RPMI8226 (cell line): ENCODE measurements at regions not wholly inside any gene's neighbourhood (a gene's known extent, or its start where the extent isn't known, plus 50 kb on each side); places are given as distances from the start of the nearest gene placed in this dataset.

Experiments
- DNase-seq: peaks from one replicate; pipeline ENCODE4 v3.0.0-alpha.2; 2015

DNA sequence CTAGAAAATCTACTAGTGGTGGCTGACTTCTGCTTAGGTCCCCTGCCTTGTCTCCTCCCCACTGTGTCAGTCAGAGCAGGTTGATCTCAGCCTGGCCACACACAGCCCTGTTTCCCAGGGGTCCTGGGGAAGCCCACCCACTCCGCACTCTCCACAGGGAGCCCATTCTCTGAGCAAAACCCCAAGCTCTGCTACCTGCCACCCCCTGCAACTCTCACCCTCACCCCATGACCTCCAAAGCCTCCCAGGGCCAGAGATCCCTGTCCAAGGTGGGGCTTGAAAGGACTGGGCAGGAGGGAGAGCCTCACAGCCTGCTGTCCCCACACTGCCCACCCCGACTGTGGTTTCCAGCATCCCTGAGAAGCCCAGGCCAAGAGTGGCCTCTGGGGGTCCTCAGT lies 58.8 kb upstream of the ZNF536 start:
- DNase-seq, result no peak

DNA sequence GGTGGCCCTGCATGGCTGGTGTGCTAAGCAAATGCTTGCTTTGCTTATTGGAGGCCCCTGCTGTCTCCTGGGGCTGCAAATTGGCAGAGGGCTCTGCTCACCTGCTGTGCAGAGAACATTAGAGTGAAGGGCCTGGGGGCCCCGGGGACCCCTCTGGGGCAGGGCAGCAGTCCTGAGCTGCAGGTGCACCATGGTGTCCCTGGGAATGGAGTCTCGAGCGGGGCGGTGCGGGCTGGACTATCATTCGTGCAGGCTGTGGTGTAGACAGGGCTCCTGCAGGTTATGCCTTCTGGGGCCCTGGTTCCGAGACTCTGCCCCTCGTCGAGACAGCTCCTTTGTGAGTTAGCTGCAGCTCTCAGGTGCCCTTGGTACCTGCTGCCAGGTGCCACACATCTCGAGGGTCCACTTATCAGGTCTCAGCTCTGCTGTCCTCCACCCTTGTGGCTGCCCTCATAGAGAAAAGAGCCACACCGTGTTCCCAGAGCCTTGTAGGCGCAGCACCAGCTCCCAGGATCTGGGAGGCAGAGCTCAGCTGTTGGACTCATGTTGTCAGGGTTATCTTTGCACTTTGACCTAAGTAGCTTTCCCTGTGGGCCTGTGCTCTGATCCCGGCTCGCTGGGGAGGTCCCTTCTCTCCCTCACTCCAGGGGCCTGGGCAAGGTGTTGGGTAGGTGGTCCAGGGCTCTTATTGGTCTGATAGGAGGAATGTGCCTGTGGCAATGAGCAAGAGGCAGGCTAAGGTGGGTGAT lies 58.0 kb upstream of the ZNF536 start:
- DNase-seq, result no peak

GRCh38 chr19:30314805-30315155 lies 57.4 kb upstream of the ZNF536 start:
- DNase-seq, result no peak

GRCh38 chr19:30315159-30315558 lies 57.0 kb upstream of the ZNF536 start:
- no peak for DNase-seq

DNA sequence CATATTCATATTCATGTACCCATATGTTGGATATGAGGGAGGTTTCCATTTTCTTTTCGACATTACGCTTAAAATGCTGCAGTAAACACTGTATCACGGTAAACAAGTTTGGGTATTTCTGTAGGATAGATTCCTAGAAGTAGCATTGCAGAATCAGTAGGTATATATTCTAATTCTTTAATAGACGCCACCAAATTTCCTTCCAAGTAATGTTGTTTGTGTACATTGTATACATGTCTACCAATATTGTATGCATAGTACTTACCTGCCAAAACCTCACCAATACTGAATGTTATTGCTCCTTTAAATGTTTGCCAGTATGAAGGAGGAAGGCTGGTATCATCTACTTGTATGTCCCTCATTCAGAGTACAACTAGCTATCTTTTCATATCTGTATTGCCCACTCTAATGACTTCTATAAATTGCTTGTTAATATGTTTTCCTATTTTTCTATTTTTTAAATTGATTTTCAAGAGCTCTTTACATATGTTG lies 56.1 kb upstream of the ZNF536 start:
- no peak for DNase-seq

GRCh38 chr19:30316560-30317106 lies 55.6 kb upstream of the ZNF536 start:
- no peak for DNase-seq

GRCh38 chr19:30317403-30317802 lies 54.8 kb upstream of the ZNF536 start:
- no peak for DNase-seq

- no peak for DNase-seq
These were observed 53.9 kb upstream of the ZNF536 start for GRCh38 chr19:30318261-30318660.

DNA sequence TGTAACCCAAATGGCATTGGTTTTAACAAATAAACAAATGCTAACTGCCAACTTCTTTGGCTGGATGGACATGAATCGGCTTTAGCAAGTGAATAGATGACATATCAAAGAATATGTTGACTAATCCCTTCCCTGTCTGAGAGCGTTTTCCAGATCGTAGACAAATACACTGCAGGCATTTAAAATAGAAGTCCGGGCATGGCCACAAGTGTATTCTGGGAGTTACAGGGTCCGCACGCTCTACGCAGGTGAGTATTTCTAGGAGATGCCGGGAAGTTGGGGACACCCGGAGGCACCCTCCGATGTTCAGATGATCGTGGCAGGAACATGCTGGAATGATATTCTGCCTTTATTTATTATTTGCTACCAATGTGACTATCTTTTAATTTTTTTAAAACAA lies 53.2 kb upstream of the ZNF536 start:
- no peak for DNase-seq

DNA sequence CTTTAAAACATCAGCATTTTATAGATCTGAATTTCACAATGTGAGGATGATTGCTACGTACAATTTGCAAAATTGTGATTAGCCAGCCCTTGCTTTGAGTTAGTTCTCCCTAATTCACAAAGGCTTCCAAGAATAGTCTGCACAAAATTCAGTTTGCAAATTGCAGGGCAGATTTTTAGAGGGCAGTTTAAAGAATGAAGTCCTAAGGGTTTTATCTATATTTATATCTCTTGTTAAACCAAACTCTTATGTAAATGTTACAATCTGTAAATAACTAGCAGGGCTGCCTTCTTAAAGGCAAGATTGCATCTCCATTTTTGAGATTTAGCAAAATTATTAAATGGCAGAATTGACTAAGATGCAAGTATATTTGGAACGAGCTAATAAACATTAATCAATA lies 52.8 kb upstream of the ZNF536 start:
- no peak for DNase-seq

GRCh38 chr19:30319876-30320275 lies 52.3 kb upstream of the ZNF536 start:
- no peak for DNase-seq

GRCh38 chr19:30320466-30320865 lies 51.7 kb upstream of the ZNF536 start:
- no peak for DNase-seq

- no peak for DNase-seq
These were observed 51.3 kb upstream of the ZNF536 start for GRCh38 chr19:30320916-30321315.
